Fibroblast of lung (primary cell): ENCODE measurements at regions not wholly inside any gene's neighbourhood (a gene's known extent, or its start where the extent isn't known, plus 50 kb on each side); places are given as distances from the start of the nearest gene placed in this dataset.

Experiments
- DNase-seq, 2 donors: peaks; one replicate each; pipeline versions ENCODE4 v3.0.0 to v3.0.0-alpha.2; 2010; ENCODE audit warnings: low read depth in 2 of 2
- H2AFZ ChIP-seq: 2 replicates; pipeline ENCODE4 v1.5.1; 2012; ENCODE audit warnings: low read length, control low read depth, inconsistent platforms
- H3K27ac ChIP-seq: 2 replicates; pipeline ENCODE4 v1.5.1; 2011; ENCODE audit warnings: low read length, control low read depth; ENCODE audit not compliant: insufficient read depth
- H3K27me3 ChIP-seq: 2 replicates; pipeline ENCODE4 v1.5.1; 2011; ENCODE audit warnings: mild to moderate bottlenecking, low read length; ENCODE audit not compliant: control insufficient read depth, insufficient read depth
- H3K36me3 ChIP-seq: 2 replicates; pipeline ENCODE4 v1.5.1; 2011; ENCODE audit warnings: low read length; ENCODE audit not compliant: control insufficient read depth, insufficient read depth
- H3K4me1 ChIP-seq: 2 replicates; pipeline ENCODE4 v1.5.1; 2011; ENCODE audit warnings: low read length; ENCODE audit not compliant: control insufficient read depth, insufficient read depth; ENCODE audit errors: extremely low read depth
- H3K4me2 ChIP-seq: 2 replicates; pipeline ENCODE4 v1.5.1; 2011; ENCODE audit warnings: low read length, control low read depth; ENCODE audit not compliant: insufficient read depth; ENCODE audit errors: extremely low read depth
- H3K4me3 ChIP-seq, 4 experiments: fragments of 200-600 bp in 1 of 4; sonication (generic) in 1 of 4; replicated peaks in 1 of 4; 2 replicates each; pipeline ENCODE4 v1.5.1; 2011 to 2016; ENCODE audit warnings: low read length in 4 of 4, low read depth in 3 of 4, mild to moderate bottlenecking in 3 of 4, control low read depth in 2 of 4, inconsistent platforms in 1 of 4, mixed read lengths in 1 of 4; ENCODE audit not compliant: insufficient read depth in 1 of 4; ENCODE audit errors: control extremely low read depth in 1 of 4
- H3K79me2 ChIP-seq: 2 replicates; pipeline ENCODE4 v1.5.1; 2012; ENCODE audit warnings: mild to moderate bottlenecking, low read length, inconsistent platforms; ENCODE audit not compliant: control insufficient read depth, insufficient read depth
- H3K9ac ChIP-seq: 2 replicates; pipeline ENCODE4 v1.5.1; 2011; ENCODE audit warnings: mild to moderate bottlenecking, low read length, control low read depth; ENCODE audit not compliant: insufficient read depth
- H3K9me3 ChIP-seq: 2 replicates; pipeline ENCODE4 v1.5.1; 2012; ENCODE audit warnings: low read depth, low read length; ENCODE audit not compliant: control insufficient read depth, insufficient read depth
- H4K20me1 ChIP-seq: 2 replicates; pipeline ENCODE4 v1.5.1; 2011; ENCODE audit warnings: low read length; ENCODE audit not compliant: control insufficient read depth, insufficient read depth; ENCODE audit errors: extremely low read depth
- CTCF ChIP-seq, 2 donors: IDR thresholded peaks in 1 of 2; conservative IDR thresholded peaks in 1 of 2; 1 replicate in 1 of 2; 2 replicates in 1 of 2; pipeline ENCODE4 v1.5.1; 2011 to 2012; ENCODE audit warnings: low read length in 2 of 2, control low read depth in 1 of 2, inconsistent platforms in 1 of 2, low read depth in 1 of 2, mild to moderate bottlenecking in 1 of 2
- EZH2 ChIP-seq: IDR thresholded peaks from 2 replicates; pipeline ENCODE4 v1.5.1; 2012; ENCODE audit warnings: low read length, control low read depth, mild to moderate bottlenecking; ENCODE audit errors: missing control alignments

- Histone ChIP-seq H2AFZ (no peak overlapping the region), H3K36me3 (no peaks in the 10 kb centered on the region), H4K20me1 (no peaks in the 10 kb centered on the region), H3K9ac (no peak overlapping the region), H3K9me3 (no peaks in the 10 kb centered on the region), H3K4me1 (no peaks in the 10 kb centered on the region), H3K4me3 (no peak overlapping the region), H3K27ac (no peak overlapping the region), H3K4me2 (no peak overlapping the region), H3K79me2 (no peaks in the 10 kb centered on the region), H3K27me3 (no peaks in the 10 kb centered on the region)
- TF ChIP-seq CTCF (conservative IDR thresholded peaks at IDR 0.05 in 1 of 2, IDR thresholded peaks at IDR 0.05 in 1 of 2; ENCODE audit: low read depth in 1 of 2, low read length in 2 of 2) = no peak
- TF ChIP-seq EZH2 = no peak
- DNase-seq = no peak
Measured at GRCh38 chr5:144941004-144941403, 770.3 kb downstream of the KCTD16 start.

- Histone ChIP-seq H2AFZ (no peak overlapping the region), H3K27ac (no peak overlapping the region), H4K20me1 (no peaks in the 10 kb centered on the region), H3K79me2 (no peaks in the 10 kb centered on the region), H3K9ac (no peak overlapping the region), H3K27me3 (no peaks in the 10 kb centered on the region), H3K36me3 (no peaks in the 10 kb centered on the region), H3K4me1 (no peaks in the 10 kb centered on the region), H3K9me3 (no peaks in the 10 kb centered on the region), H3K4me2 (no peak overlapping the region), H3K4me3 (no peak overlapping the region)
- DNase-seq = no peak
- TF ChIP-seq CTCF (conservative IDR thresholded peaks at IDR 0.05 in 1 of 2, IDR thresholded peaks at IDR 0.05 in 1 of 2; ENCODE audit: low read depth in 1 of 2, low read length in 2 of 2) = no peak
- TF ChIP-seq EZH2 = no peak
Measured at GRCh38 chr5:144918371-144918770, 747.7 kb downstream of the KCTD16 start.

- no peaks in the 10 kb centered on the region for H3K79me2 ChIP-seq
- no peak overlapping the region for H3K4me3 ChIP-seq
- no peak overlapping the region for H3K4me2 ChIP-seq
- H3K4me1 ChIP-seq = no peaks in the 10 kb centered on the region
- H3K36me3 ChIP-seq = no peaks in the 10 kb centered on the region
- H4K20me1 ChIP-seq = no peaks in the 10 kb centered on the region
- H2AFZ ChIP-seq = no peak overlapping the region
- no peak for DNase-seq
- no peaks in the 10 kb centered on the region for H3K27me3 ChIP-seq
- H3K27ac ChIP-seq = no peak overlapping the region
- no peak overlapping the region for H3K9ac ChIP-seq
- no peaks in the 10 kb centered on the region for H3K9me3 ChIP-seq
- TF ChIP-seq EZH2 (no peak), CTCF (conservative IDR thresholded peaks at IDR 0.05 in 1 of 2, IDR thresholded peaks at IDR 0.05 in 1 of 2; ENCODE audit: low read depth in 1 of 2, low read length in 2 of 2) (no peak)
Measured at GRCh38 chr5:144915452-144915851, 744.8 kb downstream of the KCTD16 start.
